HG03196 (cell line): ENCODE measurements at regions not wholly inside any gene's neighbourhood (a gene's known extent, or its start where the extent isn't known, plus 50 kb on each side); places are given as distances from the start of the nearest gene placed in this dataset.
"Not testable (repeated sequence)": the region's sequence is repeated elsewhere in the genome, so short reads cannot be mapped to it uniquely, and the experiment has no call there.

Experiments used
- ATAC-seq: cut with Tn5 transposase; IDR thresholded peaks from one replicate; pipeline ENCODE4 v1.9.1; 2021; ENCODE audit not compliant: unreplicated experiment

DNA sequence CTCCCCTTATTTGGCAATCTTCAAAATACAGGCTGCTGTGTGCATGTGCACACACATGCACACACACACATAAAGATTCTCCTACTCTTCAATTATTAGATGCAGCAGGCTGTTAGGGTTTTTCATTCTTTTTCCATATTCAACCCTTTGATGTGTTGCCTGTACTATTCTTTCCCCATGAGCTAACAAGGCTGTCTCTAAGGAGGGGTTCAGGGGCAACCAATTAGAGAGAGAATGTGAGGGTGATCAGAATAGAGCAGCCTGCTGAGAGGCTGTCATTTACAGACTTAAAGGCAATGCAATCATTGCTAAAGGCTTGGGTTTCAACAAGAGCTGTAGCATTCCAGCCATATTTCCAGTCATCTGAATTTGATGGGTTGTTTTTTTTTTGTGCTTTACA, 467.4 kb upstream of the ID4 start:
- ATAC-seq, result no peak

DNA sequence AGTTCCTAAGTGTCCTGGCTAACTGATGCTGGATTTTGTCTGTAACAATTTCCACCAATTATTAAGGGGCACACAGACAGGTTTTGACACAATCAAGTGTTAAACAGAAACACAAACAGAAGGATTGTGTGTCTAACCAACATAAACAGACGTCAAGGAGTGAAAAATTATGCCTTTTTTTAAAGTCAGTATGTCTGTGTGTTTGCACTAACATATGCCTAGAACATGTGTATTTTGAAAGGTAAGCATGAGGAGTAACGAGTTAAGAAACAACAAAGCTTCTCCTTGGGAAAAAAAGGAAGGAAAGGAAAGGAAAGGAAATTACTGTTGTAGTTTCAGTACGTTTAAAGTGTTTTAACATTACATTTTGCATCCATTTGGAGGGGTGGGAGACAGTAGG, 466.3 kb upstream of the ID4 start:
- ATAC-seq, result no peak

DNA sequence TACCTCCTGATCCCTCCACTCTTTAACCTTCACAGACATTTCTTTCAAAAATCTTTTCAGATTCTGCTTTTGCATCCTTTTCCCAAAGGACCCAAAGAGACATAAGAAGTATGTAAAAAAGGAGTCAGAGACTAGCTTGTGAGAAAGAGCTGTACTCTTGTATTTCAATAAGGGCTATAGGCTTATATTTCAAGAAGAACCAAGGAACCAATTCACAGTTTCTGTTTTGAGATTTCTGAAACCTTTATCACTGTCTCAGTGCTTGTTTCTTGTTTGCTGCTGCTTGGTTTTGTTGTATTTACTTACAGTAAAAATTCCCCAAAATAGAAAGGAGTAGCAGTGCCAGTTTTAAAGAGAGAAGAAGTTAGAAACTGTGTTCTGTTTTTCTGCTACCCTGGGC, 461.6 kb upstream of the ID4 start:
- no peak for ATAC-seq

- ATAC-seq, result no peak
Measured at GRCh38 chr6:19377722-19378121, 459.4 kb upstream of the ID4 start.

DNA sequence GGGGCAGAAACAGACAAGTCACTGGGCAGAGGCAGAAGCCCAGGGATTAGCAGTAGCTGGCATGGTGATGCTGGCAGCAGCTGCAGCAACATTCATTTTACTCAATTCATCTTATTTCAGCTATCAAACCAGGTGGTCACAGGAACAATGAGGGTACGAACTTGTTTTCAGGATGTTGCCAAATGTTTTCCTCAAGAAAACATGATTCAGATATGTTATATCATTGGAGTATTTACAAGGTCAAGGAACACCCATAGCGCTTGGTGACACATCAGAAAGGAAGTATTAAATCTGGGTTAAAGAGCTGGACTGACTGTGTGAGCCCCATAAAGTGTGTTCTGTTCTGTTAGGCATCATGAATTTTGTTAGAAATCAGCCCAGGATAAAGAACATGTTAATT, 456.9 kb upstream of the ID4 start:
- no peak for ATAC-seq

DNA sequence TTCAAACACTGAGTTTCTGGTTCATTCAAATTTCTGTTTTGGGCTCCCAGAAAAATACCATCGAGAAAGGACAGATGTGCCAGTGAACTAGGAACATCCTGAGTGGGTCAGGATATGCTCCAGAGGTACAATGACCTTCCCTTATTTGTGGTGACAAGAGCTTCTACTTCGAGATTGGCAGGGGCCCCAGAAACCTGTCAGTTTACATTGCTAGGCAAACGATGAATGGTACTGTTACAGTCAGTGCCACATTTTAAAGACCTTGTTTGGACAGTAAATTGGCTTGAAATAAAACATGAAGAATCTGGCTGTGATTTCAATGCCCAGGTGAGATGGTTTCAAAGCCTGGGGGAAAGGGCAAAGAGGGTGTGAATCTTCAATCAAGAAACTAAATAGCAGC, 454.5 kb upstream of the ID4 start:
- no peak for ATAC-seq

DNA sequence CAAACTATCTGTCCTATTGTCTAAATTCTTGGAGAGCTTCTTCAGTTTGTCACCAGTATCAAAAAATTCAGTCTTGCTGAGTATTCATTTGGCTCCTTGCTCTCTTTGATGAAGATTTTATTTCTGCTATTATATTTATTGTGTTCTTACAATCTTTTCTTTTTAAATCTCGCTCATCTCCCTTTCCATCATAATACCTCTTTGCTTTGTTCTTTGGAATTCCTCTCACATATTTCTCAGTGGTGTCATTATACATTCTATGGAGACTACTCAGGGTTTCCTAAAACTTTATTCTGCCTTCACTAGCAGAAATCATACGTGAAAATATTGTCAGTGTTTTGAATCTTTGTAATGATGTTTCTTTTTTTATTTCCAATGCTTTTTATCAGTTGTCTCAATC, 445.2 kb upstream of the ID4 start:
- no peak for ATAC-seq

DNA sequence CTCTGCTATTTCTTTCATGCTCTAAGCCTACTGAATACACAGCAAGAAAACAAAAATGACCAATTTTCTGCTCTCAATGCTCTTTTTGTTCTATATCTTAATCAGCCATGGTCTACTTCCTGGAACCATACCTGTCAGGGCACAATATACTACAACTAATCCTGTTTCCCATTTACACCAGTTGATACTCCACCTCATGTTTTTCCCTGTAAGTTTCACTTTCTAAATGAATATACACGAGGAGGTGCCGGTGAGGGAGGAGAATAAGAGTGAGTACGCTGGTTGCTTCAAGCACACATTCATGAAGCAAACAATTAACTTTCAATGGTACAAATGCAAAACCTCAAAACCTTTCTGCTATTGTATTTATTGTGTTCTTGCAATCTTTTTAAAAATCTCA, 443.1 kb upstream of the ID4 start:
- no peak for ATAC-seq

- ATAC-seq, result no peak
Measured at GRCh38 chr6:19394687-19395086, 442.5 kb upstream of the ID4 start.

DNA sequence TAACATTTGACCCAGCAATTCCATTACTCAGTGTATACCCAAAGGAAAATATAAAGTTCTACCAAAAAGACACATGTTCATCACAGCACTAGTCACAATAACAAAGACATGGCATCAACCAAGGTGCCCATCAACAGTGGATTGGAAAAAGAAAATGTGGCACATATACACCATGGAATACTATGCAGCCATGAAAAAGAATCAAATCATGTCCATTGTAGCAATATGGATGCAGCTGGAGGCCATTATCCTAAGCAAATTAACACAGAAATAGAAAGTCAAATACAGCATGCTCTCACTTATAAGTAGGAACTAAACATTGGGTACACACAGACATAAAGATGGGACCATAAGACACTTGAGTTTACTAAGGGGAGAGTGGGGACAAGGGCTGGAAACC, 441.9 kb upstream of the ID4 start:
- ATAC-seq, result no peak

GRCh38 chr6:19399406-19399805, 437.8 kb upstream of the ID4 start:
- no peak for ATAC-seq

DNA sequence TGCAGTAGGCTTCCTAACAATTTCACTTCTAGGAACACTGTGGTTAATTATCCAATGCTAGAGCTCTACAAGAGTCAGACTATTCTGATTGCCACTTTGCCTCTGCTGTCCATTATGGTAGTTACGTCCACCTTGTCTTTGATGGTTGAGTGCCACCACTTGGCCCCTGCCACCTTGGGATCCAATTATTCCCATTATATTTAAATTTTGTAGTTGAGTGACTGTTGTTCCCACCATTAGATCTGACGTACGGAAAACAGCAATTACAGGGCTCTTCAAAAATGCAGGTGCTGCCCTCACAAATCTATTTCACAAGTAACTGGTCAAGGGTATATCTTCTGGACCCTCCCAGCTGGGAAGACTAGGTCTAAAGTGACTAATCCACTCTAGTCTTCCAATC, 432.3 kb upstream of the ID4 start:
- ATAC-seq, result not testable (repeated sequence)

DNA sequence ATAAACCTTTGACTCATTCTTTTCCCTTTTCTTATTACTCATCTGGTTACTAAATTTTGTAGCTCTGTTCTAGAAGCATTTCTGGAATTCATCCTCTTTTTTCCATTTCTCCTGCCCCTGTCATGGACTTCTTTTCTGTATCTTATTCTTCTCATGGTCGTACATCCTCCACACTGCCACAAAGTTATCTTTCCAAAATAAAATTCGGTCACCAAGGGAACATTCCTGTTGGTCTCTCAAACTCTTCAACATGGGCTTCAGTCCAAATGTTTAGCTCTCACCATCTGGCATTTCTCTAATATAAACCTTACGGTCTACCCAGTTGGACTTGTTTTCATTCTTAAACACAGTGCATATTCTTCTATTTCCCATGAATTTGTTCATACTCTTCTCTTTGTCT, 428.8 kb upstream of the ID4 start:
- ATAC-seq, result no peak

DNA sequence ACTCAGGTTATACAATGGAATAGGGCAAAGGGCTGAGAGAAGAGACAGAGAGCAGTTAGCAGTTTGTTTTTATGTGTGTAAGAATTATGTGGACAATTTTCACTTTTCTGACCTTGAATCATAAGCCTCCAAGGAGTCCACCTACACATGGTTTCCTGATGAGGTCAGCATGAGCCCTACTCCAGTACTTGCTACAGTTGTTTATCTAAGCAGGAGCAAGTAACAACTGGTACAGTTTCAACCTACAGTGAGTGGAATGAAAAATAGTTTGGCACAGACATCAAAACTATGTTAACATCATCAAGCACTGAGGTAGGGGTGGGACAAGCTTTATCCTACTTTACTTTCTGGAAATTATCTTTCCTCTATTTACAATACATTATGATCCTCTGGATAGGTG, 426.7 kb upstream of the ID4 start:
- no peak for ATAC-seq

GRCh38 chr6:19413323-19413722, 423.8 kb upstream of the ID4 start:
- ATAC-seq, result no peak

DNA sequence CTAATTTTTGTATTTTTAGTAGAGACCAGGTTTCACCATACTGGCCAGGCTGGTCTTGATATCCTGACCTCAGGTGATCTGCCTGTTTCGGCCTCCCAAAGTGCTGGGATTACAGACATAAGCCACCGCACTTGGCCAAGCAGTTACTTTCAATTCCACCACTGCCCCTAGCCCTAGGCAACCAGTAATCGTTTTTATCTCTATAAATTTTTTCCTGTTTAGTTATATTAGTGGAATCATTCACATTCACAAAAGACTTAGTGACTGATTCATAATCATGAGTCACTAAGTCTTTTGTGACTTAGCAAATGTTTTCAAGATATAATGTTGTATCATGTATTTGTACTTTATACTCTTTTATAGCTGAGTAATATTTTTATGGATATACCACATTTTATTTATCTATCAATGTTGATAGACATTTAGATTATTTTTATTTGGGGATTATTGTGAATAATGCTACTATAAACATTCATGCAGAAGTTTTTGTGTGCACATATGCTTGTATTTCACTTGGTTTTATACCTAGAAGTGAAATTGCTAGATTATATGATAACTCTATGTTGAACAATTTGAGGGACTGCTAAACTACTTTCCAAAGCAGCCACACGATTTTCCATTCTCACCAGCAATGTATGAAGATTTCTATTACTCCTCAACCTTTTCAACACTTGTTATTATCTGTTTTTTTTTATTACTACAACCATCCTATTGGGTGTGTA, 421.4 kb upstream of the ID4 start:
- no peak for ATAC-seq

- ATAC-seq, result no peak
Measured at GRCh38 chr6:19416811-19417210, 420.4 kb upstream of the ID4 start.

- no peak for ATAC-seq
Measured at GRCh38 chr6:19417713-19418112, 419.5 kb upstream of the ID4 start.

DNA sequence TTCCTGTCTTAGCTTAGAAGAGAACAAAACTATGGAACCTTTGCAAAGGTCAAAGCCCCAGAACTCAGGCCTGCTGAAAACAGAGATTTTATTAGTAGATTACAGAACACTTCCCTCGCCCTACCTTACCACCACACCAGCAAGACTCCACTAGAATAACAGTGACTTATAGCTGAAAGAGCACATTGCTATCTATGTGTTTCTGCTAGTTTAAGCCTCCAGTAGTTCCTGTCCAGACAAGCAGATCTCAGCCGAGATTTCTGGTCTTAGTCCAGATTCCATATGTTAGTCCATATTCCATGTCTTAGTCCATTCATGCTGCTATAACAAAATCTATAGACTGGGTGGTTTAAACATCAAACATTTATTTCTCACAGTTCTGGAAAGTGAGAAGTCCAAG, 412.3 kb upstream of the ID4 start:
- no peak for ATAC-seq

- ATAC-seq, result no peak
Measured at GRCh38 chr6:19427548-19427947, 409.6 kb upstream of the ID4 start.

- ATAC-seq, result no peak
Measured at GRCh38 chr6:19432966-19433498, 404.1 kb upstream of the ID4 start.

DNA sequence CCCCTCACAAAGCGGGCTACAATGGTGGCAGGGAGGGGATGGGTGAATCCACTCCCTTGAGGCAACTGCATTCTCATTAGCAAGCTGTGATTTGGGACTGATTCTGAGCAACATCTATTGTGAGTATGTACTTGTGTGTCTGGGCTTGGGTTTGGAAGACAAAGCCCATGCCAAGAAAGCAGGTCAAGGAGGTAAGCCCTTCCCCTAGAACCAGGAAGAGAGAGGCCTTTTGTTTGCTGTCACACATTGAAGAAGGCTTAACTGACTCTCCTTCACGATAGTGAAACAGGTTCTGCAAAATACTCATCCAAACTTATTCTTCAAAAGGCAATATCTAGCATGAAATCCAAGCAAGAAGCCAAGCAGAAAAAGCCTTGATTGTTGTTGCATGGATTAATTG, 403.1 kb upstream of the ID4 start:
- ATAC-seq, result no peak

- ATAC-seq, result no peak
Measured at GRCh38 chr6:19435755-19436154, 401.4 kb upstream of the ID4 start.
